ENCODE measurements at regions not wholly inside any gene's neighbourhood (a gene's known extent, or its start where the extent isn't known, plus 50 kb on each side); places are given as distances from the start of the nearest gene placed in this dataset.

DNA sequence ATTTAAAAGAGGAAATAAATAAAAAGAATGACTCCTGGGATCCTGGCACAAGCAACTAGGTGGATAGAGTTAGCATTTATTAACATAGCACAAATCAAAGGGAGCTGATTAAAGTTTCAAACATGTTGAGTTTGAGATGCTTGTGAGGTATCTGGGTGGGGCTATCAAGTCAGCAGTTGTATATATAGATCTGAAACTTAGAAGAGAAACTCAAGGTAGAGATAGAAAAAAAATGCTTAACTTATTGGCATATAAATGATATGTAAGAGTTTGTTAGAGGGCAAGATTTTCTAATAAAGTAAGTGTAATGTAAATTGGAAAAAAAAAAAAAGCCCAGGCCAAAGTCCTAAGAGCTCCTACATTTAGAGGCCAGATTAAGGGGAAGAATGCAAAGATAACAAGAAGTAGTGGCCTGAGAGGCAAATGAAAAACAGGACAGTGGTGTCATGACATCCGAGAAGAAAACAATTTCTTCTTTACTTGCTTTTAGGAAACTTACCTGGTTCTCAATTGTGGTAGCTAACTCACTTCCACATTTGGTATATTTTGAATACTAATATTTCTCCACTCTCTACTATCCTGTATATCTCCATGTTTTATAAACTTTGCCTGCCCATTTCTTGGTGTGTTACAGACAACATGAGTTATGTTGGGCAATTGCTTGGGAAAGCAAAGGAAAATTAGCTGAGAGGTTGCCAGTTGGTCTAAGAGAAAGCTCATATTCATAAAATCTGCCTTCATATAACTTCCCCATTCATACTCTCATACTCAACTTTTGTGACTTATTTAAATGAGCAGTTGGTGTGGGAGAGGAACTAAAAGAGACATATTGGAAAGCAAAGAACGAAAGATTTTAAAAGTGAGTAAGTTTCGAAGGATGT is 169.2 kb downstream of the PARM1 start:
- H3K27me3 Mint-ChIP-seq, result no peaks in the 10 kb centered on the region
- Histone ChIP-seq H3K4me3 (ENCODE audit: low read depth, low read length) (no peak overlapping the region), H3K4me1 (ENCODE audit: control insufficient read depth, insufficient read depth, low read length, poor library complexity, severe bottlenecking) (no peaks in the 10 kb centered on the region), H3K9me3 (ENCODE audit: control insufficient read depth in 2 of 2, low read length in 2 of 2) (no peaks in the 10 kb centered on the region), H3K27me3 (ENCODE audit: control insufficient read depth, insufficient read depth, low read length) (no peaks in the 10 kb centered on the region), H3K36me3 (ENCODE audit: control insufficient read depth, insufficient read depth, low read length) (no peaks in the 10 kb centered on the region), H3K27ac (ENCODE audit: insufficient read depth, low read length, poor library complexity, severe bottlenecking) (no peak overlapping the region)
- ATAC-seq (ENCODE audit: low read depth in 2 of 2), result no peak
- no peak overlapping the region for H3K27ac Mint-ChIP-seq
- H3K4me3 Mint-ChIP-seq, result no peak overlapping the region
- H3K36me3 Mint-ChIP-seq, result no peaks in the 10 kb centered on the region
- no peak for DNase-seq
- H3K9me3 Mint-ChIP-seq, result peaks cover 0 to 20% (median 7%) of the 10 kb centered on the region in 7 donors
- no peaks in the 10 kb centered on the region for H3K4me1 Mint-ChIP-seq

All from CD4-positive, CD25-positive, alpha-beta regulatory T cell (primary cell).